ENCODE measurements at regions not wholly inside any gene's neighbourhood (a gene's known extent, or its start where the extent isn't known, plus 50 kb on each side); places are given as distances from the start of the nearest gene placed in this dataset.
A peak's percentile ranks its signal among the peaks of the same experiment; 100 is the strongest.

- no peaks in the 10 kb centered on the region for H3K36me3 Mint-ChIP-seq (ENCODE audit: low read depth)
- H3K27ac Mint-ChIP-seq (ENCODE audit: unreplicated experiment), result no peak overlapping the region
- H3K4me3 Mint-ChIP-seq, result no peak overlapping the region
- no peak for DNase-seq (ENCODE audit: low read depth, low spot score)
- H3K27me3 Mint-ChIP-seq (ENCODE audit: low read depth), result no peaks in the 10 kb centered on the region
- H3K4me1 Mint-ChIP-seq, result no peaks in the 10 kb centered on the region
- TF ChIP-seq, protein P1, sequence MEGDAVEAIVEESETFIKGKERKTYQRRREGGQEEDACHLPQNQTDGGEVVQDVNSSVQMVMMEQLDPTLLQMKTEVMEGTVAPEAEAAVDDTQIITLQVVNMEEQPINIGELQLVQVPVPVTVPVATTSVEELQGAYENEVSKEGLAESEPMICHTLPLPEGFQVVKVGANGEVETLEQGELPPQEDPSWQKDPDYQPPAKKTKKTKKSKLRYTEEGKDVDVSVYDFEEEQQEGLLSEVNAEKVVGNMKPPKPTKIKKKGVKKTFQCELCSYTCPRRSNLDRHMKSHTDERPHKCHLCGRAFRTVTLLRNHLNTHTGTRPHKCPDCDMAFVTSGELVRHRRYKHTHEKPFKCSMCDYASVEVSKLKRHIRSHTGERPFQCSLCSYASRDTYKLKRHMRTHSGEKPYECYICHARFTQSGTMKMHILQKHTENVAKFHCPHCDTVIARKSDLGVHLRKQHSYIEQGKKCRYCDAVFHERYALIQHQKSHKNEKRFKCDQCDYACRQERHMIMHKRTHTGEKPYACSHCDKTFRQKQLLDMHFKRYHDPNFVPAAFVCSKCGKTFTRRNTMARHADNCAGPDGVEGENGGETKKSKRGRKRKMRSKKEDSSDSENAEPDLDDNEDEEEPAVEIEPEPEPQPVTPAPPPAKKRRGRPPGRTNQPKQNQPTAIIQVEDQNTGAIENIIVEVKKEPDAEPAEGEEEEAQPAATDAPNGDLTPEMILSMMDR (conservative IDR thresholded peaks at IDR 0.05), result no peak
- H3K9me3 Mint-ChIP-seq, result no peaks in the 10 kb centered on the region
Observed at GRCh38 chr13:22253107-22253506, 582.2 kb downstream of the FGF9 start.

GRCh38 chr13:22256111-22256639 lies 585.3 kb downstream of the FGF9 start:
- H3K27ac Mint-ChIP-seq (ENCODE audit: unreplicated experiment), result no peak overlapping the region
- no peaks in the 10 kb centered on the region for H3K36me3 Mint-ChIP-seq (ENCODE audit: low read depth)
- TF ChIP-seq, protein P1 (conservative IDR thresholded peaks at IDR 0.05), result peak; percentile 54
- H3K4me3 Mint-ChIP-seq, result no peak overlapping the region
- H3K27me3 Mint-ChIP-seq (ENCODE audit: low read depth), result no peaks in the 10 kb centered on the region
- no peaks in the 10 kb centered on the region for H3K4me1 Mint-ChIP-seq
- no peak for DNase-seq (ENCODE audit: low read depth, low spot score)
- no peaks in the 10 kb centered on the region for H3K9me3 Mint-ChIP-seq

GRCh38 chr13:22262001-22262885 lies 591.4 kb downstream of the FGF9 start:
- Mint-ChIP-seq H3K4me1 (no peaks in the 10 kb centered on the region), H3K27ac (ENCODE audit: unreplicated experiment) (no peak overlapping the region), H3K9me3 (no peaks in the 10 kb centered on the region), H3K27me3 (ENCODE audit: low read depth) (no peaks in the 10 kb centered on the region), H3K4me3 (no peak overlapping the region), H3K36me3 (ENCODE audit: low read depth) (no peaks in the 10 kb centered on the region)
- TF ChIP-seq, protein P1 (conservative IDR thresholded peaks at IDR 0.05), result no peak
- DNase-seq (ENCODE audit: low read depth, low spot score), result no peak

GRCh38 chr13:22263185-22263584 lies 592.3 kb downstream of the FGF9 start:
- Mint-ChIP-seq H3K9me3 (no peaks in the 10 kb centered on the region), H3K36me3 (ENCODE audit: low read depth) (no peaks in the 10 kb centered on the region), H3K27me3 (ENCODE audit: low read depth) (no peaks in the 10 kb centered on the region), H3K4me3 (no peak overlapping the region), H3K27ac (ENCODE audit: unreplicated experiment) (no peak overlapping the region), H3K4me1 (no peaks in the 10 kb centered on the region)
- TF ChIP-seq, protein P1 (conservative IDR thresholded peaks at IDR 0.05), result no peak
- no peak for DNase-seq (ENCODE audit: low read depth, low spot score)

GRCh38 chr13:22265563-22265962 lies 594.7 kb downstream of the FGF9 start:
- H3K9me3 Mint-ChIP-seq, result peaks cover 3% of the 10 kb centered on the region
- no peak for DNase-seq (ENCODE audit: low read depth, low spot score)
- H3K4me1 Mint-ChIP-seq, result no peaks in the 10 kb centered on the region
- TF ChIP-seq, protein P1 (conservative IDR thresholded peaks at IDR 0.05), result no peak
- no peak overlapping the region for H3K27ac Mint-ChIP-seq (ENCODE audit: unreplicated experiment)
- no peaks in the 10 kb centered on the region for H3K36me3 Mint-ChIP-seq (ENCODE audit: low read depth)
- no peaks in the 10 kb centered on the region for H3K27me3 Mint-ChIP-seq (ENCODE audit: low read depth)
- H3K4me3 Mint-ChIP-seq, result no peak overlapping the region
